Endodermal cell (in vitro differentiated cells): ENCODE measurements at regions not wholly inside any gene's neighbourhood (a gene's known extent, or its start where the extent isn't known, plus 50 kb on each side); places are given as distances from the start of the nearest gene placed in this dataset.

Experiments
- DNase-seq: peaks from one replicate; pipeline ENCODE4 v3.0.0-alpha.2; 2017
- H3K27ac ChIP-seq: 2 replicates; pipeline ENCODE4 v1.5.1; 2013; ENCODE audit warnings: mild to moderate bottlenecking, low read depth, low read length, moderate library complexity
- H3K27me3 ChIP-seq: 2 replicates; pipeline ENCODE4 v1.6.1; 2013; ENCODE audit warnings: mild to moderate bottlenecking, low read length, moderate library complexity; ENCODE audit not compliant: insufficient read depth, control insufficient read depth, poor library complexity, severe bottlenecking
- H3K36me3 ChIP-seq: 2 replicates; pipeline ENCODE4 v1.7.0; 2013; ENCODE audit warnings: mild to moderate bottlenecking, low read length, moderate library complexity; ENCODE audit not compliant: control insufficient read depth, insufficient read depth
- H3K4me1 ChIP-seq: one replicate; pipeline ENCODE4 v1.7.0; 2013; ENCODE audit warnings: low read length; ENCODE audit not compliant: control insufficient read depth, insufficient read depth
- H3K4me3 ChIP-seq: 2 replicates; pipeline ENCODE4 v1.5.1; 2013; ENCODE audit warnings: mild to moderate bottlenecking, low read length, moderate library complexity
- H3K9ac ChIP-seq: 2 replicates; pipeline ENCODE4 v1.6.1; 2013; ENCODE audit warnings: mild to moderate bottlenecking, low read length, moderate library complexity; ENCODE audit not compliant: poor library complexity, severe bottlenecking; ENCODE audit errors: extremely low read depth
- H3K9me3 ChIP-seq: 2 replicates; pipeline ENCODE4 v1.6.1; 2013; ENCODE audit warnings: mild to moderate bottlenecking, low read length, moderate library complexity; ENCODE audit not compliant: control insufficient read depth
- H3K27ac Mint-ChIP-seq: 2 replicates; pipeline ENCODE4 v1.8.0; 2020; ENCODE audit warnings: mixed read lengths
- H3K27me3 Mint-ChIP-seq: 2 replicates; pipeline ENCODE4 v1.8.0; 2021; ENCODE audit warnings: mild to moderate bottlenecking, mixed read lengths; ENCODE audit not compliant: insufficient read depth
- H3K36me3 Mint-ChIP-seq: 2 replicates; pipeline ENCODE4 v1.8.0; 2020; ENCODE audit warnings: low read depth, mixed read lengths
- H3K4me1 Mint-ChIP-seq: 2 replicates; pipeline ENCODE4 v1.8.0; 2020; ENCODE audit warnings: mixed read lengths
- H3K4me3 Mint-ChIP-seq: 2 replicates; pipeline ENCODE4 v1.8.0; 2020; ENCODE audit warnings: mild to moderate bottlenecking, moderate library complexity, mixed read lengths
- H3K9me3 Mint-ChIP-seq: 2 replicates; pipeline ENCODE4 v1.8.0; 2020; ENCODE audit warnings: mild to moderate bottlenecking, mixed read lengths
- WGBS, 2 experiments: methylation state at CpG; one replicate each; pipeline versions ENCODE4 v1.1.5 to v1.1.7; 2013; ENCODE audit warnings: missing lambda C conversion rate in 2 of 2, mixed read lengths in 1 of 2; ENCODE audit not compliant: insufficient coverage in 1 of 2, insufficient read length in 1 of 2; 5-methylcytosine and 5-hydroxymethylcytosine counted together
- TF ChIP-seq, protein P1 (sequence below): fragments of 200-600 bp; sonication (generic); conservative IDR thresholded peaks from 2 replicates; pipeline ENCODE4 v1.5.0; 2021; ENCODE audit warnings: antibody characterized with exemption, mild to moderate bottlenecking

DNA sequence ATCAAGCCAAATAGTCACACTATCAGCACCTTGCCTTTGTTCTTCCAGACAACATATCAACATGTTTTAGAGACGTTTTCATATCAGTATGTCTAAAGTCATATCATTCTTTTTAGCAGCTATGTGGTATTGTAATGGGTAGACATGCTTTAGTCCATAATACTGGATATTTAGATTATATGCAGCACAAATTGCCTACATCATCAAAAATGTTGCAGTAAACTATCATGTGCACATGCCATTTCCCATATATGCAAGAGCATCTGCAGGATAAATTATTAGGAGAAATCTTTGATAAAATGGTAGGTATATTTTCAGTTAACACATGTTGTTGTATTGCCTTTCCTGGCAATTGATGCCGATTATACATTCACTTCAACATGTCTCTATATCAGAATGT is 636.5 kb downstream of the XIRP2 start:
- H3K36me3 Mint-ChIP-seq, result no peaks in the 10 kb centered on the region
- no peak overlapping the region for H3K9ac ChIP-seq
- DNase-seq, result no peak
- TF ChIP-seq, protein P1, sequence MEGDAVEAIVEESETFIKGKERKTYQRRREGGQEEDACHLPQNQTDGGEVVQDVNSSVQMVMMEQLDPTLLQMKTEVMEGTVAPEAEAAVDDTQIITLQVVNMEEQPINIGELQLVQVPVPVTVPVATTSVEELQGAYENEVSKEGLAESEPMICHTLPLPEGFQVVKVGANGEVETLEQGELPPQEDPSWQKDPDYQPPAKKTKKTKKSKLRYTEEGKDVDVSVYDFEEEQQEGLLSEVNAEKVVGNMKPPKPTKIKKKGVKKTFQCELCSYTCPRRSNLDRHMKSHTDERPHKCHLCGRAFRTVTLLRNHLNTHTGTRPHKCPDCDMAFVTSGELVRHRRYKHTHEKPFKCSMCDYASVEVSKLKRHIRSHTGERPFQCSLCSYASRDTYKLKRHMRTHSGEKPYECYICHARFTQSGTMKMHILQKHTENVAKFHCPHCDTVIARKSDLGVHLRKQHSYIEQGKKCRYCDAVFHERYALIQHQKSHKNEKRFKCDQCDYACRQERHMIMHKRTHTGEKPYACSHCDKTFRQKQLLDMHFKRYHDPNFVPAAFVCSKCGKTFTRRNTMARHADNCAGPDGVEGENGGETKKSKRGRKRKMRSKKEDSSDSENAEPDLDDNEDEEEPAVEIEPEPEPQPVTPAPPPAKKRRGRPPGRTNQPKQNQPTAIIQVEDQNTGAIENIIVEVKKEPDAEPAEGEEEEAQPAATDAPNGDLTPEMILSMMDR, result no peak
- no peak overlapping the region for H3K27ac ChIP-seq
- H3K9me3 ChIP-seq, result peaks cover 6% of the 10 kb centered on the region
- H3K27ac Mint-ChIP-seq, result no peak overlapping the region
- no peaks in the 10 kb centered on the region for H3K27me3 ChIP-seq
- H3K4me3 Mint-ChIP-seq, result no peak overlapping the region
- no peak overlapping the region for H3K4me3 ChIP-seq
- H3K4me1 ChIP-seq, result no peaks in the 10 kb centered on the region
- H3K4me1 Mint-ChIP-seq, result no peaks in the 10 kb centered on the region
- H3K36me3 ChIP-seq, result no peaks in the 10 kb centered on the region
- no peaks in the 10 kb centered on the region for H3K27me3 Mint-ChIP-seq
- WGBS, 2 experiments, result no CpG with 5 or more reads among the region's 2 CpGs
- no peaks in the 10 kb centered on the region for H3K9me3 Mint-ChIP-seq

DNA sequence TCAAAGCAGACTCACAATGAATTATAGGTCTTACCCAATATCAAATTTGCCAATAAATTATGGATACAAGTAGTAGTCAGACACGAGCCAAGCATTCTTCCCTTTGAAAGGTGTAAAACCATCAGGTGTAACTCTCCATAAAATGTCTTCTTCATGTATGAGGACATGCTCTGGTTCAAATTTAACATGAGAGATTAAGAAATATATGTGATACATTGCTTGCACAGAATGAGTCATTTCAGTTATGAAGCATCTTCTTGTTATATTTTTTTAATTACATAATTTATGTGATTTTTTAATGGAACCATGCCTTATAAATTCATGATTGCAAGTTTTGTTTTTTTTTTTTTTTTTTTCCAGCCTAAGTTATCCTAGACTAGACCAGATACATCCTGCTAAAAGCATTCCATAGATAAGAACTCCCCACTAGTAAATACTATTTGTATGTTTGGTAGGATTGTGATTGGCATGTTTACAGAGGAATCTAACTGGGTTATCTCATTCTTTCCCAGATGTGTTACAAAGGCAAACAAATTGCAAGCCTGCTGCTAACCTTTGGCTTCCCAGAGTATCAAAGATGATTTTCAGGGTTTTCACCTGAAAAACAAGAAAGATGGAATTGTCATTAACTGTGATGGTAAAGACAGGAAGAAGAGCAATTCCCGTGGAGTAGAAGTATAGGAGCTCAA is 621.9 kb downstream of the XIRP2 start:
- Mint-ChIP-seq H3K9me3 (no peaks in the 10 kb centered on the region), H3K27me3 (no peaks in the 10 kb centered on the region), H3K4me1 (peaks cover 22% of the 10 kb centered on the region), H3K27ac (peak overlapping the region; percentile 94), H3K4me3 (peak overlapping the region; percentile 15), H3K36me3 (no peaks in the 10 kb centered on the region)
- no peaks in the 10 kb centered on the region for H3K27me3 ChIP-seq
- WGBS, 2 experiments, result 45 to 100% methylated on average over 1 to 2 of the region's 2 CpGs
- TF ChIP-seq, protein P1, result no peak
- no peaks in the 10 kb centered on the region for H3K4me1 ChIP-seq
- H3K4me3 ChIP-seq, result peak overlapping the region; percentile 62
- H3K36me3 ChIP-seq, result no peaks in the 10 kb centered on the region
- no peak for DNase-seq
- peak overlapping the region; percentile 81 for H3K9ac ChIP-seq
- H3K9me3 ChIP-seq, result no peaks in the 10 kb centered on the region
- H3K27ac ChIP-seq, result peak overlapping the region; percentile 59

DNA sequence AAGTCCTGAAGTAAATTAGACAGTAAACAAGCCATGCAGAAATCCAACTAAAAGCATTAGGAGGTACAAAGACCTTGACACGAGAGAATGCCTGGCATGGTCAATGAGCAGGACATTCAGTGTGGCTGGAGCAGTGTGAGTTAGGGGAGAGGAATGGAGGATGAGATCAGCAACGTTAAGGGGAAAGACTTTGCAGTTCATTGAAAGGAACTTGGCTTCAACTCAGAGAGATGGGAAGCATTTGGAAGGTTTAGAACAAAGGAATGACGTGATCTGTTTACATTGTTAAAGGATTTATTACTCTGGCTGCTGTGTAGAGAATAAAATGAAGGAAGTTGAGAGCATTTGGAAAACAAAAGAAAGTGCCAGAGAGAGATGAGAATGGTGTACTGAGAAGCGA is 621.3 kb downstream of the XIRP2 start:
- DNase-seq, result peak; percentile 66
- Histone ChIP-seq H3K9ac (peak overlapping the region; percentile 81), H3K27me3 (no peaks in the 10 kb centered on the region), H3K27ac (peak overlapping the region; percentile 59), H3K36me3 (no peaks in the 10 kb centered on the region), H3K9me3 (no peaks in the 10 kb centered on the region), H3K4me1 (no peaks in the 10 kb centered on the region), H3K4me3 (peak overlapping the region; percentile 62)
- H3K27me3 Mint-ChIP-seq, result no peaks in the 10 kb centered on the region
- H3K4me1 Mint-ChIP-seq, result peaks cover 22% of the 10 kb centered on the region
- peak overlapping the region; percentile 15 for H3K4me3 Mint-ChIP-seq
- WGBS, 2 experiments, result 10 to 20% methylated on average over 4 of the region's 4 CpGs
- TF ChIP-seq, protein P1, result no peak
- no peaks in the 10 kb centered on the region for H3K36me3 Mint-ChIP-seq
- peak overlapping the region; percentile 94 for H3K27ac Mint-ChIP-seq
- H3K9me3 Mint-ChIP-seq, result no peaks in the 10 kb centered on the region
